CD8-positive, alpha-beta memory T cell (primary cell): ENCODE measurements at regions not wholly inside any gene's neighbourhood (a gene's known extent, or its start where the extent isn't known, plus 50 kb on each side); places are given as distances from the start of the nearest gene placed in this dataset.
"Not testable (repeated sequence)": the region's sequence is repeated elsewhere in the genome, so short reads cannot be mapped to it uniquely, and the experiment has no call there.

Experiments used
- CTCF ChIA-PET: fragments of 350-600 bp; sonication (Branson Sonifier 250); formaldehyde crosslinking; loops from one replicate; lab custom pipeline; 2021; ENCODE audit warnings: antibody characterized with exemption; lab: Charles Lee
- POLR2A ChIA-PET: fragments of 350-600 bp; sonication (Branson Sonifier 250); formaldehyde crosslinking; loops from one replicate; lab custom pipeline; 2021; ENCODE audit warnings: antibody characterized with exemption; lab: Charles Lee
- DNase-seq, 5 donors: peaks; one replicate each; pipeline versions ENCODE4 v3.0.0 to v3.0.0-alpha.2; 2020 to 2022; ENCODE audit warnings: mixed read lengths in 1 of 5
- H3K27ac ChIP-seq: one replicate; pipeline ENCODE4 v1.7.0; 2013; ENCODE audit warnings: low read depth, mild to moderate bottlenecking, low read length, moderate library complexity
- H3K27me3 ChIP-seq: 2 replicates; pipeline ENCODE4 v1.7.0; 2013; ENCODE audit warnings: low read length, mild to moderate bottlenecking; ENCODE audit not compliant: insufficient read depth, poor library complexity, severe bottlenecking
- H3K36me3 ChIP-seq: 2 replicates; pipeline ENCODE4 v1.7.0; 2013; ENCODE audit warnings: mild to moderate bottlenecking, low read length, moderate library complexity; ENCODE audit not compliant: insufficient read depth
- H3K4me1 ChIP-seq: 2 replicates; pipeline ENCODE4 v1.7.0; 2013; ENCODE audit warnings: mild to moderate bottlenecking, low read length, moderate library complexity; ENCODE audit not compliant: insufficient read depth
- H3K4me3 ChIP-seq: 2 replicates; pipeline ENCODE4 v1.7.0; 2013; ENCODE audit warnings: mild to moderate bottlenecking, low read length
- H3K9me3 ChIP-seq: 2 replicates; pipeline ENCODE4 v1.7.0; 2013; ENCODE audit warnings: mild to moderate bottlenecking, low read length
- H3K27ac Mint-ChIP-seq, 8 donors: one replicate each; pipeline ENCODE4 v1.8.0; 2020 to 2021; ENCODE audit warnings: mixed read lengths in 8 of 8, mild to moderate bottlenecking in 6 of 8, inconsistent platforms in 3 of 8, moderate library complexity in 3 of 8
- H3K27me3 Mint-ChIP-seq, 2 donors: one replicate each; pipeline ENCODE4 v1.8.0; 2020 to 2021; ENCODE audit warnings: mixed read lengths in 2 of 2, mild to moderate bottlenecking in 1 of 2, moderate library complexity in 1 of 2
- H3K36me3 Mint-ChIP-seq, 3 donors: one replicate each; pipeline ENCODE4 v1.8.0; 2020 to 2021; ENCODE audit warnings: mixed read lengths in 3 of 3, inconsistent platforms in 1 of 3, mild to moderate bottlenecking in 1 of 3
- H3K4me1 Mint-ChIP-seq, 3 donors: one replicate each; pipeline ENCODE4 v1.8.0; 2020 to 2021; ENCODE audit warnings: mixed read lengths in 3 of 3, inconsistent platforms in 1 of 3, mild to moderate bottlenecking in 1 of 3
- H3K4me3 Mint-ChIP-seq, 7 donors: one replicate each; pipeline ENCODE4 v1.8.0; 2020 to 2021; ENCODE audit warnings: mixed read lengths in 7 of 7, mild to moderate bottlenecking in 6 of 7, moderate library complexity in 4 of 7, inconsistent platforms in 2 of 7
- H3K9me3 Mint-ChIP-seq, 5 donors: one replicate each; pipeline ENCODE4 v1.8.0; 2020 to 2022; ENCODE audit warnings: mixed read lengths in 5 of 5, mild to moderate bottlenecking in 3 of 5, moderate library complexity in 2 of 5, inconsistent platforms in 1 of 5

DNA sequence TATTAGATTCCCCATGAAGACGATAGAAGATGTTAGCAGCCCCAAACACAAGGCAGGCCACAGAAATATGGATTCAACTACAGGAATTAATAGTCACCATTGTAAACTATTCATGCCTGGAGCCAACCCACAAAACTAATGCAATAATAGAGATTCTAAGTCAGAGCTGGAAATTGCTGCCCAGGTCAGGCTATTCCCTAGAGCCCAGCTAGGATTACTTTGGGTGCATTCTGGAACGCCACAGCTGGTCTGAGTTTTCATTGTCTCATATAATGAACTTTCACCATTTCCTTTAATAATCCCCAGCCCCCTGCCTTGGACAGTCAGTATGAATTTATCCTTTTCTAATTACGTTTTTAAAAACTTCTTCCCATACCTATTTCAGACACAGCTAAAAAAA is 252.6 kb downstream of the PAPSS1 start:
- no peaks in the 10 kb centered on the region for H3K4me1 Mint-ChIP-seq
- ChIA-PET CTCF (no interaction called here), POLR2A (no interaction called here)
- H3K27ac Mint-ChIP-seq: no peak overlapping the region
- Histone ChIP-seq H3K4me1 (no peaks in the 10 kb centered on the region), H3K36me3 (no peaks in the 10 kb centered on the region), H3K27ac (no peak overlapping the region), H3K4me3 (no peak overlapping the region), H3K9me3 (no peaks in the 10 kb centered on the region), H3K27me3 (no peaks in the 10 kb centered on the region)
- DNase-seq: no peak
- H3K4me3 Mint-ChIP-seq: no peak overlapping the region
- H3K9me3 Mint-ChIP-seq: peaks cover 0 to 1% (median 0%) of the 10 kb centered on the region in 5 donors
- peaks cover 0 to 3% of the 10 kb centered on the region in 2 donors for H3K27me3 Mint-ChIP-seq
- no peaks in the 10 kb centered on the region for H3K36me3 Mint-ChIP-seq

DNA sequence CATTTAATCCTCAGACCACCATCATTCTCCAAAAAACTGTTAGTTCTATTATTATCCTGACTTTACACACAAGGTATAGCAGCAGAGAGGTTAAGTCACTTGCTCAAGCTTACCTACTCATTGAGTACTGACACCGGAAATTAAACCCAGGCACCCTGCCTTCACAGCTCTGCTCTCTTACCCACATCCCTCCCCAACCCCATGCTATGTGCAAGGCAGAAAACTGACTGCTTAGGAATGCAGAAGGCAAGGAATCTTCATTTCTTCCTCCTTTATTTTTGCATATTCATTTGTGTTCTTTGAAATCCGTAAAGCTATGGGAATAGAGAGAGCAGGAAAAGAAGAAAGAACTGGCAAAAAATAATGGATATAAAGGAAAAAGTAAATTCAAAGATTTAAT is 261.8 kb downstream of the PAPSS1 start:
- H3K4me3 Mint-ChIP-seq: no peak overlapping the region
- H3K27me3 Mint-ChIP-seq: peaks cover 3 to 4% of the 10 kb centered on the region in 2 donors
- no peaks in the 10 kb centered on the region for H3K4me1 Mint-ChIP-seq
- H3K9me3 ChIP-seq: no peaks in the 10 kb centered on the region
- H3K4me3 ChIP-seq: no peak overlapping the region
- CTCF ChIA-PET: no interaction called here
- POLR2A ChIA-PET: no interaction called here
- H3K36me3 ChIP-seq: no peaks in the 10 kb centered on the region
- DNase-seq: no peak
- no peaks in the 10 kb centered on the region for H3K27me3 ChIP-seq
- H3K27ac Mint-ChIP-seq: no peak overlapping the region
- H3K27ac ChIP-seq: no peak overlapping the region
- no peaks in the 10 kb centered on the region for H3K4me1 ChIP-seq
- peaks cover 0 to 14% (median 2%) of the 10 kb centered on the region in 5 donors for H3K9me3 Mint-ChIP-seq
- H3K36me3 Mint-ChIP-seq: no peaks in the 10 kb centered on the region

DNA sequence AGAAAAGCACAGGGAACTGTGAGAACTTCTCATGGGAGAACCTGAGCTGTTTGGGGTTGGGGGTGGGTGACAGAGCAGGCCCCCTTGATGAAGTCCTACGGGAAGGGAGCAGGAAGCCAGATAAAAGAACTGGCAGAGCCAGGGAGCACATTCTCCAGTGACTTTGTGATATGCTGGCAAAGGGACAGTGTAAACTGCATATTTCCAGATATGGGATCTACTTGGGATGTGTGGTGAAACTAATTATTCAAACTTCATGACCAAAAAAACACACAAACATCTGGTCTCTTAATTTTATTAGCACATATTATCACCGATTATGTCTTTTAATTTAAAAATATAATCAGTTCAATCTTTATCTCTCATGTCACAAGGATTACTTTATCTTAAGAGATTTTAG is 266.0 kb downstream of the PAPSS1 start:
- Mint-ChIP-seq H3K27ac (no peak overlapping the region), H3K27me3 (peaks cover 3 to 7% of the 10 kb centered on the region in 2 donors), H3K36me3 (no peaks in the 10 kb centered on the region), H3K9me3 (peaks cover 0 to 3% (median 0%) of the 10 kb centered on the region in 5 donors), H3K4me3 (no peak overlapping the region), H3K4me1 (no peaks in the 10 kb centered on the region)
- Histone ChIP-seq H3K27me3 (no peaks in the 10 kb centered on the region), H3K4me3 (no peak overlapping the region), H3K36me3 (no peaks in the 10 kb centered on the region), H3K4me1 (no peaks in the 10 kb centered on the region), H3K27ac (no peak overlapping the region), H3K9me3 (no peaks in the 10 kb centered on the region)
- ChIA-PET CTCF (no interaction called here), POLR2A (no interaction called here)
- DNase-seq: no peak

DNA sequence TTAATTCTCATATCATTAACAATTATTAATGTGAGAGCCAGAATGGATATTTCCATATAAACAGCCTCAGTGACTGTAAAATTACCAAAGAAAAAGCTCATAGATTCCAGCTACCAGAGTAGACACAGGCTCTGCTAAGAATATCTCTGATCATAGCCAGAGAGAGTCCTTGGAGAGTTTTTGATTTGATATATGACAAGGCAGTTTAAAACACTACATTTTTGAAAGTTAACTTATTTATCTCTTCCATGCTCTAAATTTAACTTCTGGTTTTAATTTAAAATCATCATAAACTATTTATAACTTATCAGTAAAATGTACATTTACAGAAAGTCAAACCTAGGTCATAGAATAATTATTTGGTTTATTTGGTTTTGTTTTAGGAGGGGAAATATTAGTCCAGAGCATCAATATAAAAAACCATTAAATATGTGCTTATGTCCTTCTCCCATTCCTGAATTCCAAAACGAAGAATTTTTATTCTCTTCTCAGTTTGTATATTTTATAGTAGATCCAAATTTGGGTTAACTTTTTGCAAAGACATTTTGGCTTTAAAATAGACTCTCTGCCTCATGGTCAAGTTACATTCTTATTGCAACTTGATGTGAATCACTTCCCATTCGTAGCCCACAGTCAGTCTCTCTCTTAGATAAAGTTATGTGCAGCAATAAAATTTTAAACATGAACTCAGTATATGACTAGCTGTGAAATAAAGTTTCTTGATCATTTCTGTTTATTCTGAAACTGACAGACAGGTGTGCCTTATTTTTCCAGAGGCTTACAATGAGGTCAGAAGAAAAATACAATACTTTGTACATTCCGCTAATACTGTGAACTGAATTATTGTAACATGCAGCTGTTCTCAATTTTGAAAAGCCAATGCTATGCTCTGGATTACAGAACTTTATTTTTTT is 267.1 kb downstream of the PAPSS1 start:
- H3K27ac Mint-ChIP-seq: no peak overlapping the region
- H3K27me3 ChIP-seq: no peaks in the 10 kb centered on the region
- H3K27ac ChIP-seq: no peak overlapping the region
- H3K9me3 Mint-ChIP-seq: peaks cover 0 to 3% (median 0%) of the 10 kb centered on the region in 5 donors
- no peak overlapping the region for H3K4me3 Mint-ChIP-seq
- no peak overlapping the region for H3K4me3 ChIP-seq
- H3K4me1 ChIP-seq: no peaks in the 10 kb centered on the region
- ChIA-PET CTCF (no interaction called here), POLR2A (no interaction called here)
- H3K27me3 Mint-ChIP-seq: peaks cover 3 to 7% of the 10 kb centered on the region in 2 donors
- H3K36me3 ChIP-seq: no peaks in the 10 kb centered on the region
- DNase-seq: no peak
- H3K9me3 ChIP-seq: no peaks in the 10 kb centered on the region
- no peaks in the 10 kb centered on the region for H3K4me1 Mint-ChIP-seq
- no peaks in the 10 kb centered on the region for H3K36me3 Mint-ChIP-seq

DNA sequence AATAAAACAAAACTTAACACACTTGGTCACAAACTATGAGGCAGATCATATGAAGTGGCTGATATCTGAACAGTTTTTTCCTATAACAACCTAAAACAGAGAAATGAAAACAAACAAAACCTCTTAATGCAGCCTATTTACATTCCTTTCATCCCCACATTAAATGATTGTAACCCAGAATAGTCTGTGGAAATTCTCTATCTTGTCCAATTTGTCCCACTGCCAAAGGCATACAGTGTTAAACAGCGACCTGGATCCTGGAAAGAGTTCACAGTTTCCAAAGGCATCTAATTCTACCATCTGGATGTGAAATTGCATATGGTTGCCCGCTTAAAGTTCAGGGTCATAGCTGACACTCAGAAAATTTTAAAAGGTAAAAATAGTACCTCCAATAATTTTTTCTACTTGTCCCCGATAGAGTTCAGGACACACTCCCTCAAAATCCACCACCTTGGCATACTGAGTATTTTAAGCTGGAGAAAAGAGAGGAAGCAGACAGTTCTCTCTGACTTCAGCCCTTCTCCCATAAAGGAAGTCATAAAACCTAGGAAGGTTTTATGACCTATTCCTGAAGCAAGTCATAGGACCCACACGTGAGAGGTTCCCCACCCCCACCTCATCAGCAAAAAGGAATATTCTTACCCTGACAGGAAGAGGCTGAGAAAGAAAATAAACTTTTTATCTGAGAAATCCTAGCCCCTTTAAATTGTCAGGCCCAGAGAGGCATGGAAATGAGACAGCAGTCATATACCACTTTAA is 270.2 kb downstream of the PAPSS1 start:
- Histone ChIP-seq H3K4me3 (no peak overlapping the region), H3K9me3 (no peaks in the 10 kb centered on the region), H3K4me1 (no peaks in the 10 kb centered on the region), H3K36me3 (no peaks in the 10 kb centered on the region), H3K27me3 (no peaks in the 10 kb centered on the region), H3K27ac (no peak overlapping the region)
- Mint-ChIP-seq H3K4me1 (no peaks in the 10 kb centered on the region), H3K9me3 (peaks cover 0 to 4% (median 2%) of the 10 kb centered on the region in 5 donors), H3K4me3 (no peak overlapping the region), H3K36me3 (no peaks in the 10 kb centered on the region), H3K27ac (no peak overlapping the region), H3K27me3 (peaks cover 5 to 7% of the 10 kb centered on the region in 2 donors)
- DNase-seq: no peak
- ChIA-PET CTCF (no interaction called here), POLR2A (no interaction called here)

DNA sequence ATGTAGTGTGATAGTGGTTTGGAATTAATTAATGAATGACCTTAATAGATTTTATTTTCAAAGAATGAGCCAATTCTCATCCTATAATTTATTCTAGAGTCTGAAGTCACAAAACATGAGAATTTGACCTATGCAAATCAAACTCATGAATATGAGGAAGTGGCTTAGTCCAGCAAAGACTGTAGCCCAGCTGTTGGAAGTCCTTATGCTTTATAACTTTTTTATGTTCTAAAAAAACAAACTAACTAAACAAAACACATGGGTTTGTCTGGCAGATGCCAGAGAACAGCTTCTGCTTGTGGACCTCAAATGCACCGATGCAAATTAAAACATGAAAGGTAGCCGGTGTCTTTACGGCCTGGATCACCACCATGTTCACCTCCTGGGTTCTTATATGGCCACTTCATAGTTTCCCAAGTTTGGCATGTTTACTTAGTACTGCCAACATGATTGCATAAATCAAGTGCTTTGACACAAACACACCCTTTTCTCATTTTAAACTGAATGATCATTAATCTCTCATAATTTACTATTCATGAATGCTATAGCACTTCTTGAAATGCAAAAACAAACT is 277.4 kb downstream of the PAPSS1 start:
- Histone ChIP-seq H3K36me3 (no peaks in the 10 kb centered on the region), H3K4me3 (no peak overlapping the region), H3K27ac (no peak overlapping the region), H3K4me1 (no peaks in the 10 kb centered on the region), H3K27me3 (no peaks in the 10 kb centered on the region), H3K9me3 (no peaks in the 10 kb centered on the region)
- peaks cover 0 to 2% of the 10 kb centered on the region in 2 donors for H3K27me3 Mint-ChIP-seq
- H3K4me3 Mint-ChIP-seq: no peak overlapping the region
- ChIA-PET POLR2A (no interaction called here), CTCF (no interaction called here)
- H3K36me3 Mint-ChIP-seq: no peaks in the 10 kb centered on the region
- no peak overlapping the region for H3K27ac Mint-ChIP-seq
- DNase-seq: no peak
- peaks cover 0 to 5% (median 4%) of the 10 kb centered on the region in 5 donors for H3K9me3 Mint-ChIP-seq
- no peaks in the 10 kb centered on the region for H3K4me1 Mint-ChIP-seq

DNA sequence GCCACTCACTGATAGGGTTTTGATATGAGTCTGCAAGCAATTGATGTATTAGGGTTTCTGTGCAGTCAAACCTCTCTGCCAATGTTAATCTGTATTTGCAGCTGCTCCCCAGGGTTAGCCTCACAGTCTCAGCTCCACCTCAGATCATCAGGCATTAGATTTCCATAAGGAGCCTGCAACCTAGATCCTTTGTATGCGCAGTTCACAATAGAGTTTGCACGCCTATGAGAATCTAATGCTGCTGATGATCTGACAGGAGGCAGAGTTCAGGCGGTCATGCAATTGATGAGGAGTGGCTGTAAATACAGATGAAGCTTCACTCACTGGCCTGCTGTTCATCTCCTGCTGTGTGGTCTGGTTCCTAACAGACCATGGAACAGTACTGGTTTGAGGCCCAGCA is 280.6 kb downstream of the PAPSS1 start:
- H3K4me3 ChIP-seq: no peak overlapping the region
- H3K4me1 Mint-ChIP-seq: no peaks in the 10 kb centered on the region
- no peaks in the 10 kb centered on the region for H3K36me3 ChIP-seq
- peaks cover 0 to 3% (median 0%) of the 10 kb centered on the region in 5 donors for H3K9me3 Mint-ChIP-seq
- H3K36me3 Mint-ChIP-seq: no peaks in the 10 kb centered on the region
- no peaks in the 10 kb centered on the region for H3K27me3 Mint-ChIP-seq
- ChIA-PET CTCF (no interaction called here), POLR2A (no interaction called here)
- no peak overlapping the region for H3K27ac Mint-ChIP-seq
- H3K27ac ChIP-seq: no peak overlapping the region
- no peaks in the 10 kb centered on the region for H3K9me3 ChIP-seq
- H3K4me3 Mint-ChIP-seq: no peak overlapping the region
- H3K4me1 ChIP-seq: no peaks in the 10 kb centered on the region
- no peak for DNase-seq
- no peaks in the 10 kb centered on the region for H3K27me3 ChIP-seq

DNA sequence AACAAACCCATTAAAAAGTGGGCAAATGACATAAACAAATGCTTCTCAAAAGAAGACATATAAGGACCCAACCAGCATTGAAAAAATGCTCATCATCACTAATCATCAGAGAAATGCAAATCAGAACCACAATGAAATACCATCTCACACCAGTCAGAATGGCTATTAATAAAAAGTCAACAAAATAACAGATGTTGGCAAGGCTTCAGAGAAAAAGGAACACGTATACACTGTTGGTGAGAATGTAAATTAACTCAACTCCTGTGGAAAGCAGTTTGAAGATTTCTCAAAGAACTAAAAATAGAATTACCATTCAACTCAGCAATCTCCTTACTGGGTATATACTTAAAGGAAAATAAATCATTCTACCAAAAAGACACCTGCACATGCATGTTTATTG is 283.6 kb downstream of the PAPSS1 start:
- H3K4me3 ChIP-seq, DNase-seq, H3K9me3 Mint-ChIP-seq, H3K4me1 Mint-ChIP-seq, H3K4me3 Mint-ChIP-seq, H3K27me3 ChIP-seq, H3K27me3 Mint-ChIP-seq, H3K9me3 ChIP-seq, H3K36me3 Mint-ChIP-seq, H3K27ac Mint-ChIP-seq, H3K4me1 ChIP-seq, POLR2A ChIA-PET, H3K27ac ChIP-seq, H3K36me3 ChIP-seq, CTCF ChIA-PET: not testable (repeated sequence)
